DND-41 (cell line): ENCODE measurements at regions not wholly inside any gene's neighbourhood (a gene's known extent, or its start where the extent isn't known, plus 50 kb on each side); places are given as distances from the start of the nearest gene placed in this dataset.

Experiments
- ATAC-seq: fragments of 200-7000 bp; cut with Tn5 transposase; 3 replicates; pipeline ENCODE4 v1.9.1; 2021; ENCODE audit warnings: low read depth; ENCODE audit not compliant: insufficient read depth
- DNase-seq: peaks from one replicate; pipeline ENCODE4 v3.0.0-alpha.2; 2020
- H2AFZ ChIP-seq: 2 replicates; pipeline ENCODE4 v1.6.0; 2012; ENCODE audit warnings: low read depth, low read length
- H3K27ac ChIP-seq: 2 replicates; pipeline ENCODE4 v1.5.1; 2012; ENCODE audit warnings: low read length, inconsistent platforms
- H3K27me3 ChIP-seq: fragments of 200-600 bp; sonication (generic); 2 replicates; pipeline ENCODE4 v1.6.0; 2012; ENCODE audit warnings: low read length, mild to moderate bottlenecking, inconsistent platforms; ENCODE audit not compliant: insufficient read depth, poor library complexity
- H3K36me3 ChIP-seq: 2 replicates; pipeline ENCODE4 v1.5.1; 2012; ENCODE audit warnings: low read length, inconsistent platforms; ENCODE audit not compliant: insufficient read depth
- H3K4me1 ChIP-seq: 2 replicates; pipeline ENCODE4 v1.5.1; 2012; ENCODE audit warnings: mild to moderate bottlenecking, low read length; ENCODE audit not compliant: insufficient read depth
- H3K4me2 ChIP-seq: 2 replicates; pipeline ENCODE4 v1.6.0; 2012; ENCODE audit warnings: mild to moderate bottlenecking, moderate library complexity, low read length, inconsistent platforms; ENCODE audit not compliant: insufficient read depth
- H3K4me3 ChIP-seq, 2 experiments: fragments of 200-600 bp in 1 of 2; shearing (Covaris generic) in 1 of 2; 2 replicates each; pipeline ENCODE4 v1.5.1; 2012 to 2016; ENCODE audit warnings: inconsistent platforms in 2 of 2, low read length in 2 of 2, mild to moderate bottlenecking in 2 of 2, low read depth in 1 of 2, moderate library complexity in 1 of 2
- H3K79me2 ChIP-seq: 2 replicates; pipeline ENCODE4 v1.6.0; 2012; ENCODE audit warnings: low read length, inconsistent platforms; ENCODE audit not compliant: insufficient read depth
- H3K9ac ChIP-seq: 2 replicates; pipeline ENCODE4 v1.6.0; 2012; ENCODE audit warnings: low read depth, mild to moderate bottlenecking, inconsistent platforms, low read length, moderate library complexity
- H3K9me3 ChIP-seq: 2 replicates; pipeline ENCODE4 v1.5.1; 2012; ENCODE audit warnings: low read length, moderate library complexity, mild to moderate bottlenecking, inconsistent platforms; ENCODE audit not compliant: insufficient read depth, severe bottlenecking
- H4K20me1 ChIP-seq: 2 replicates; pipeline ENCODE4 v1.6.0; 2012; ENCODE audit warnings: low read length; ENCODE audit not compliant: insufficient read depth
- CTCF ChIP-seq: IDR thresholded peaks from 2 replicates; pipeline ENCODE4 v1.5.1; 2012; ENCODE audit warnings: borderline replicate concordance, low read length, moderate library complexity, mild to moderate bottlenecking; ENCODE audit not compliant: poor library complexity, severe bottlenecking; ENCODE audit errors: extremely low read depth
- EZH2 ChIP-seq: IDR thresholded peaks from 3 replicates; pipeline ENCODE4 v1.6.1; 2012; ENCODE audit warnings: borderline replicate concordance, low read depth, mild to moderate bottlenecking, moderate library complexity, low read length, inconsistent platforms; ENCODE audit not compliant: severe bottlenecking

- Histone ChIP-seq H2AFZ (no peak overlapping the region), H3K9ac (no peak overlapping the region), H3K27me3 (no peaks in the 10 kb centered on the region), H3K4me1 (no peaks in the 10 kb centered on the region), H3K36me3 (no peaks in the 10 kb centered on the region), H3K9me3 (no peaks in the 10 kb centered on the region), H3K27ac (no peak overlapping the region), H3K4me2 (no peak overlapping the region), H3K4me3 (no peak overlapping the region), H3K79me2 (no peaks in the 10 kb centered on the region), H4K20me1 (no peaks in the 10 kb centered on the region)
- DNase-seq (no peak), ATAC-seq (no peak)
- TF ChIP-seq EZH2: no peak
- TF ChIP-seq CTCF: no peak
These were observed 387.9 kb upstream of the RPS6KA3 start for GRCh38 chrX:20654596-20655106.

GRCh38 chrX:20653070-20653469, 386.4 kb upstream of the RPS6KA3 start:
- no peak overlapping the region for H3K27ac ChIP-seq
- no peaks in the 10 kb centered on the region for H4K20me1 ChIP-seq
- no peak overlapping the region for H2AFZ ChIP-seq
- H3K4me2 ChIP-seq: no peak overlapping the region
- H3K79me2 ChIP-seq: no peaks in the 10 kb centered on the region
- ATAC-seq (no peak), DNase-seq (no peak)
- H3K9ac ChIP-seq: no peak overlapping the region
- no peaks in the 10 kb centered on the region for H3K27me3 ChIP-seq
- H3K9me3 ChIP-seq: no peaks in the 10 kb centered on the region
- no peak for TF ChIP-seq EZH2
- TF ChIP-seq CTCF: no peak
- H3K4me1 ChIP-seq: no peaks in the 10 kb centered on the region
- H3K4me3 ChIP-seq: no peak overlapping the region
- no peaks in the 10 kb centered on the region for H3K36me3 ChIP-seq

DNA sequence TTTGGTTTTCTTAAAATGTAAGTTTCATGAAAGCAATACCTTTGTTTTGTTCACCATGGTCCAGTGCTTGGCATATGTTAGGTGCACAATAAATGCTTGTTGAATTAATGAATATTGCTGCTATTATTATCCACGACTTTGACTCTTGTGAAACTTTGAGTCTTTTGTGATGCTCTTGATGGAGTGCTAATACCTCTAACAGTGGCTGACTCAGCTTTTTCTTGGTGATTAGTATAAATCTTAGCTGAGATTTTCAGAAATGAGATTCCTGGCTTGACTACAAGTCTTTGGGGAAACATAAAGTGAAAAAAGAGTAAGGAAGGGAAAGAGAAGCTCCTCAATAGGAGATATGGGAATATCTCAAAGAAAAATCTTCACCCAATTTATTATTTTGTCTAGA, 375.2 kb upstream of the RPS6KA3 start:
- Histone ChIP-seq H3K9ac (no peak overlapping the region), H3K36me3 (no peaks in the 10 kb centered on the region), H3K27ac (no peak overlapping the region), H3K27me3 (no peaks in the 10 kb centered on the region), H3K4me3 (no peak overlapping the region), H3K79me2 (no peaks in the 10 kb centered on the region), H3K9me3 (no peaks in the 10 kb centered on the region), H3K4me1 (no peaks in the 10 kb centered on the region), H3K4me2 (no peak overlapping the region), H4K20me1 (no peaks in the 10 kb centered on the region), H2AFZ (no peak overlapping the region)
- TF ChIP-seq EZH2: no peak
- TF ChIP-seq CTCF: no peak
- no peak for DNase-seq
- ATAC-seq: no peak

DNA sequence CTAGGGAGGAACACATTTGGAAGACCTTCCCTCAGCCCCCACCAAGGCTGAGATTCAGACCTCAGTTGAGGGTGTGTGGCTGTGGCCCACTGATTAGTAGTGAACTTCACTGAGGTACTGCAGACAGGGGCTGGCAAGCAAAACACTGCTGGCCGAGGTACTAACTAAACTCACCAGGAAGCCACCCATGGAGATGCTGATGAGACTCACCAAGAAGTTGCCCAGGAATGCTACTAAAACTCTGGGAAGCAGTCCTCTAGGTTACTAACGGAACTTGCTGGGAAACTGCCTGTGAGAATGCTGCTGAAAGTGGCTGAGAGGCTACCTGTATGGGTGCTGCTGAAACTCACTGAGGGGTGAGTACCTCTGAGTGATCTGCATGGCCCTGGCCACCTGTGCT, 372.4 kb upstream of the RPS6KA3 start:
- no peak for ATAC-seq
- no peaks in the 10 kb centered on the region for H3K27me3 ChIP-seq
- TF ChIP-seq EZH2 (no peak), CTCF (no peak)
- no peak for DNase-seq
- H3K36me3 ChIP-seq: no peaks in the 10 kb centered on the region
- H3K4me3 ChIP-seq: no peak overlapping the region
- no peaks in the 10 kb centered on the region for H3K9me3 ChIP-seq
- H3K27ac ChIP-seq: no peak overlapping the region
- H4K20me1 ChIP-seq: no peaks in the 10 kb centered on the region
- no peak overlapping the region for H3K9ac ChIP-seq
- no peaks in the 10 kb centered on the region for H3K79me2 ChIP-seq
- no peaks in the 10 kb centered on the region for H3K4me1 ChIP-seq
- no peak overlapping the region for H2AFZ ChIP-seq
- no peak overlapping the region for H3K4me2 ChIP-seq
